ENCODE measurements at regions not wholly inside any gene's neighbourhood (a gene's known extent, or its start where the extent isn't known, plus 50 kb on each side); places are given as distances from the start of the nearest gene placed in this dataset.

DNA sequence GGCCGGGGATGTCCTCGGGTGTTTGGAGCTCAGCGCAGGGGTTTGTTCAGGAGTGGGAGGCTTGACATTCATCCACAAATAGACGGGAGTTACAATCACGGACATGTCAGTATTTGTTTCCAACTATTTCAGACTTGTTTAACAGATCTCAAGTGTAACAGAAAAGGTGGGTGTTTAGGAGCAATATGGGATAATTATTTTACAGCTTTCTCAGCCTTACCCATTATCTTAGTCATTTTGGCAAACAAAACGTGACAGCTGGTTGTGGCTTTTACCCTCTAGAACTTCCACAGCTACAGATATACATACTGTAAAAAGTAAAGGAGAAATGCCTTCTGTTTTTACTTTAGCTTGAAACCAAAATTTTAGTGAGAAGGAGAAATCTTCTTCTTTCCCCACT, 178.7 kb upstream of the TMEM45B start:
- Histone ChIP-seq H3K9me3 (ENCODE audit: low read length) (no peaks in the 10 kb centered on the region), H4K20me1 (ENCODE audit: insufficient read depth) (no peaks in the 10 kb centered on the region), H3F3A (ENCODE audit: insufficient read depth, low read length, poor library complexity, severe bottlenecking) (no peaks in the 10 kb centered on the region), H3K4me2 (ENCODE audit: low read length) (no peak overlapping the region), H3K9ac (ENCODE audit: low read length) (no peak overlapping the region), H3K27ac (ENCODE audit: low read length) (no peak overlapping the region), H3K4me3 (ENCODE audit: low read length) (no peak overlapping the region), H3K36me3 (ENCODE audit: insufficient read depth, low read length) (no peaks in the 10 kb centered on the region), H3K9me2 (ENCODE audit: insufficient read depth, low read length) (no peaks in the 10 kb centered on the region), H3K27me3 (ENCODE audit: insufficient read depth, low read depth, low read length) (no peaks in the 10 kb centered on the region), H2AFZ (ENCODE audit: low read depth, low read length) (no peak overlapping the region), H3K79me2 (replicated peaks; ENCODE audit: insufficient read depth, low read length) (no peaks in the 10 kb centered on the region)
- TF ChIP-seq, protein P1, sequence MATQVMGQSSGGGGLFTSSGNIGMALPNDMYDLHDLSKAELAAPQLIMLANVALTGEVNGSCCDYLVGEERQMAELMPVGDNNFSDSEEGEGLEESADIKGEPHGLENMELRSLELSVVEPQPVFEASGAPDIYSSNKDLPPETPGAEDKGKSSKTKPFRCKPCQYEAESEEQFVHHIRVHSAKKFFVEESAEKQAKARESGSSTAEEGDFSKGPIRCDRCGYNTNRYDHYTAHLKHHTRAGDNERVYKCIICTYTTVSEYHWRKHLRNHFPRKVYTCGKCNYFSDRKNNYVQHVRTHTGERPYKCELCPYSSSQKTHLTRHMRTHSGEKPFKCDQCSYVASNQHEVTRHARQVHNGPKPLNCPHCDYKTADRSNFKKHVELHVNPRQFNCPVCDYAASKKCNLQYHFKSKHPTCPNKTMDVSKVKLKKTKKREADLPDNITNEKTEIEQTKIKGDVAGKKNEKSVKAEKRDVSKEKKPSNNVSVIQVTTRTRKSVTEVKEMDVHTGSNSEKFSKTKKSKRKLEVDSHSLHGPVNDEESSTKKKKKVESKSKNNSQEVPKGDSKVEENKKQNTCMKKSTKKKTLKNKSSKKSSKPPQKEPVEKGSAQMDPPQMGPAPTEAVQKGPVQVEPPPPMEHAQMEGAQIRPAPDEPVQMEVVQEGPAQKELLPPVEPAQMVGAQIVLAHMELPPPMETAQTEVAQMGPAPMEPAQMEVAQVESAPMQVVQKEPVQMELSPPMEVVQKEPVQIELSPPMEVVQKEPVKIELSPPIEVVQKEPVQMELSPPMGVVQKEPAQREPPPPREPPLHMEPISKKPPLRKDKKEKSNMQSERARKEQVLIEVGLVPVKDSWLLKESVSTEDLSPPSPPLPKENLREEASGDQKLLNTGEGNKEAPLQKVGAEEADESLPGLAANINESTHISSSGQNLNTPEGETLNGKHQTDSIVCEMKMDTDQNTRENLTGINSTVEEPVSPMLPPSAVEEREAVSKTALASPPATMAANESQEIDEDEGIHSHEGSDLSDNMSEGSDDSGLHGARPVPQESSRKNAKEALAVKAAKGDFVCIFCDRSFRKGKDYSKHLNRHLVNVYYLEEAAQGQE (IDR thresholded peaks at IDR 0.05; ENCODE audit: borderline replicate concordance), result no peak
- TF ChIP-seq RAD21 (conservative IDR thresholded peaks at IDR 0.05) (no peak), POLR2AphosphoS5 (IDR thresholded peaks at IDR 0.05) (no peak), TAF1 (IDR thresholded peaks at IDR 0.05; ENCODE audit: low read depth) (no peak), EZH2 (IDR thresholded peaks at IDR 0.05; ENCODE audit: borderline replicate concordance, insufficient read depth, low read length, poor library complexity, severe bottlenecking) (no peak), SMC3 (conservative IDR thresholded peaks at IDR 0.05; ENCODE audit: poor library complexity) (no peak), EP300 (conservative IDR thresholded peaks at IDR 0.05; ENCODE audit: poor library complexity, severe bottlenecking) (no peak)

- H3F3A ChIP-seq (ENCODE audit: insufficient read depth, low read length, poor library complexity, severe bottlenecking), result no peaks in the 10 kb centered on the region
- no peak overlapping the region for H3K4me3 ChIP-seq (ENCODE audit: low read length)
- no peak overlapping the region for H3K4me2 ChIP-seq (ENCODE audit: low read length)
- no peaks in the 10 kb centered on the region for H3K9me2 ChIP-seq (ENCODE audit: insufficient read depth, low read length)
- no peak overlapping the region for H3K27ac ChIP-seq (ENCODE audit: low read length)
- no peaks in the 10 kb centered on the region for H4K20me1 ChIP-seq (ENCODE audit: insufficient read depth)
- no peaks in the 10 kb centered on the region for H3K27me3 ChIP-seq (ENCODE audit: insufficient read depth, low read depth, low read length)
- no peaks in the 10 kb centered on the region for H3K36me3 ChIP-seq (ENCODE audit: insufficient read depth, low read length)
- H3K9me3 ChIP-seq (ENCODE audit: low read length), result no peaks in the 10 kb centered on the region
- H3K79me2 ChIP-seq (replicated peaks; ENCODE audit: insufficient read depth, low read length), result no peaks in the 10 kb centered on the region
- TF ChIP-seq EZH2 (IDR thresholded peaks at IDR 0.05; ENCODE audit: borderline replicate concordance, insufficient read depth, low read length, poor library complexity, severe bottlenecking) (no peak), RAD21 (conservative IDR thresholded peaks at IDR 0.05) (no peak), SMC3 (conservative IDR thresholded peaks at IDR 0.05; ENCODE audit: poor library complexity) (no peak), MXI1 (conservative IDR thresholded peaks at IDR 0.05; ENCODE audit: poor library complexity, severe bottlenecking) (no peak), TAF1 (IDR thresholded peaks at IDR 0.05; ENCODE audit: low read depth) (no peak), POLR2AphosphoS5 (IDR thresholded peaks at IDR 0.05) (no peak), EP300 (conservative IDR thresholded peaks at IDR 0.05; ENCODE audit: poor library complexity, severe bottlenecking) (no peak)
- TF ChIP-seq, protein P1 (IDR thresholded peaks at IDR 0.05; ENCODE audit: borderline replicate concordance), result no peak
- TF ChIP-seq, protein P2, sequence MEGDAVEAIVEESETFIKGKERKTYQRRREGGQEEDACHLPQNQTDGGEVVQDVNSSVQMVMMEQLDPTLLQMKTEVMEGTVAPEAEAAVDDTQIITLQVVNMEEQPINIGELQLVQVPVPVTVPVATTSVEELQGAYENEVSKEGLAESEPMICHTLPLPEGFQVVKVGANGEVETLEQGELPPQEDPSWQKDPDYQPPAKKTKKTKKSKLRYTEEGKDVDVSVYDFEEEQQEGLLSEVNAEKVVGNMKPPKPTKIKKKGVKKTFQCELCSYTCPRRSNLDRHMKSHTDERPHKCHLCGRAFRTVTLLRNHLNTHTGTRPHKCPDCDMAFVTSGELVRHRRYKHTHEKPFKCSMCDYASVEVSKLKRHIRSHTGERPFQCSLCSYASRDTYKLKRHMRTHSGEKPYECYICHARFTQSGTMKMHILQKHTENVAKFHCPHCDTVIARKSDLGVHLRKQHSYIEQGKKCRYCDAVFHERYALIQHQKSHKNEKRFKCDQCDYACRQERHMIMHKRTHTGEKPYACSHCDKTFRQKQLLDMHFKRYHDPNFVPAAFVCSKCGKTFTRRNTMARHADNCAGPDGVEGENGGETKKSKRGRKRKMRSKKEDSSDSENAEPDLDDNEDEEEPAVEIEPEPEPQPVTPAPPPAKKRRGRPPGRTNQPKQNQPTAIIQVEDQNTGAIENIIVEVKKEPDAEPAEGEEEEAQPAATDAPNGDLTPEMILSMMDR (IDR thresholded peaks at IDR 0.05; ENCODE audit: poor library complexity, severe bottlenecking), result no peak
- H3K9ac ChIP-seq (ENCODE audit: low read length), result no peak overlapping the region
- no peak overlapping the region for H2AFZ ChIP-seq (ENCODE audit: low read depth, low read length)
Measured at GRCh38 chr11:129637473-129637872, 178.2 kb upstream of the TMEM45B start.
